Mucosa of gallbladder (tissue), 1 donor: ENCODE measurements at regions not wholly inside any gene's neighbourhood (a gene's known extent, or its start where the extent isn't known, plus 50 kb on each side); places are given as distances from the start of the nearest gene placed in this dataset.
"Not testable (repeated sequence)": the region's sequence is repeated elsewhere in the genome, so short reads cannot be mapped to it uniquely, and the experiment has no call there.

Source experiments
- DNase-seq: peaks from one replicate; pipeline ENCODE4 v3.0.0-alpha.2; 2020; ENCODE audit warnings: low spot score
- donor health status: DM: no; HTN: no; CAD: no.

GRCh38 chr3:102036472-102036871, 187.2 kb downstream of the NFKBIZ start:
- no peak for DNase-seq

- DNase-seq: no peak
Observed at GRCh38 chr3:102037209-102037608, 187.9 kb downstream of the NFKBIZ start.

- no peak for DNase-seq
Observed at GRCh38 chr3:102037791-102038190, 188.5 kb downstream of the NFKBIZ start.

- no peak for DNase-seq
Observed at GRCh38 chr3:102038477-102039142, 189.3 kb downstream of the NFKBIZ start.

- not testable (repeated sequence) for DNase-seq
Observed at GRCh38 chr3:102040144-102040543, 190.8 kb downstream of the NFKBIZ start.

- no peak for DNase-seq
Observed at GRCh38 chr3:102053375-102053989, 204.2 kb downstream of the NFKBIZ start.

- DNase-seq: no peak
Observed at GRCh38 chr3:102054543-102055080, 205.3 kb downstream of the NFKBIZ start.

- DNase-seq: no peak
Observed at GRCh38 chr3:102057781-102058421, 208.6 kb downstream of the NFKBIZ start.

- DNase-seq: no peak
Observed at GRCh38 chr3:102059145-102059943, 210.0 kb downstream of the NFKBIZ start.

- DNase-seq: no peak
Observed at GRCh38 chr3:102060814-102061213, 211.5 kb downstream of the NFKBIZ start.

GRCh38 chr3:102063572-102063971, 214.3 kb downstream of the NFKBIZ start:
- no peak for DNase-seq

GRCh38 chr3:102066470-102066869, 217.2 kb downstream of the NFKBIZ start:
- DNase-seq: no peak

GRCh38 chr3:102068327-102068726, 219.0 kb downstream of the NFKBIZ start:
- no peak for DNase-seq

- DNase-seq: no peak
Observed at GRCh38 chr3:102068736-102069135, 219.4 kb downstream of the NFKBIZ start.

GRCh38 chr3:102069211-102069662, 219.9 kb downstream of the NFKBIZ start:
- DNase-seq: no peak

GRCh38 chr3:102074946-102075345, 225.6 kb downstream of the NFKBIZ start:
- DNase-seq: no peak

GRCh38 chr3:102078401-102078800, 229.1 kb downstream of the NFKBIZ start:
- DNase-seq: no peak

- no peak for DNase-seq
Observed at GRCh38 chr3:102078854-102079808, 229.8 kb downstream of the NFKBIZ start.

- no peak for DNase-seq
Observed at GRCh38 chr3:102079809-102080197, 230.5 kb downstream of the NFKBIZ start.

- no peak for DNase-seq
Observed at GRCh38 chr3:102081572-102082289, 232.4 kb downstream of the NFKBIZ start.
